GM21423 (cell line): ENCODE measurements at regions not wholly inside any gene's neighbourhood (a gene's known extent, or its start where the extent isn't known, plus 50 kb on each side); places are given as distances from the start of the nearest gene placed in this dataset.

ENCODE experiments used
- ATAC-seq: cut with Tn5 transposase; IDR thresholded peaks from one replicate; pipeline ENCODE4 v1.9.1; 2021; ENCODE audit warnings: mild to moderate bottlenecking, moderate library complexity; ENCODE audit not compliant: unreplicated experiment

- peak; percentile 62 for ATAC-seq
Observed at GRCh38 chr10:52853704-52854103, 81.1 kb upstream of the MBL2 start.

GRCh38 chr10:52836816-52837215 lies 64.2 kb upstream of the MBL2 start:
- ATAC-seq: no peak
